ENCODE measurements at regions not wholly inside any gene's neighbourhood (a gene's known extent, or its start where the extent isn't known, plus 50 kb on each side); places are given as distances from the start of the nearest gene placed in this dataset.
"Not testable (repeated sequence)": the region's sequence is repeated elsewhere in the genome, so short reads cannot be mapped to it uniquely, and the experiment has no call there.

DNA sequence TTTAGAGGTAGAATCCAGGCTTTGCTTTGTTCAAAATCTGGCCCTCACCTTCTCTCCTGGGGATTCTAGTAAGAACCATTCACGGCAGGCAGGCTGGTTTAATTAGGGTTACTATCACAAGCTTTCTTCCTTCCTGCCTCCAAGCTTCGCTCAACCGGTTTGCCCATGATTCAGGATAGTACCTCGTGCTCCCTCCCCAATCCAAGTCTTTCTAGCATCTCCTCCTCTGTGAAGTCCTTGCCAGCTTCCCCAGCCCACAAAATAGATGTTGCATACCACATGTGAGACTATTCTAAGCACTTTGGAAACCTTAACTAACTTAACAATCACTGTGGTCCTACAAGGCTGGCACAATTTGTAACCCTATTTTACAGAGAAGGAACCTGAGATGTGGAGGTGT lies 135.1 kb downstream of the SOCS6 start:
- DNase-seq (ENCODE audit: low spot score), result peak; percentile 53

DNA sequence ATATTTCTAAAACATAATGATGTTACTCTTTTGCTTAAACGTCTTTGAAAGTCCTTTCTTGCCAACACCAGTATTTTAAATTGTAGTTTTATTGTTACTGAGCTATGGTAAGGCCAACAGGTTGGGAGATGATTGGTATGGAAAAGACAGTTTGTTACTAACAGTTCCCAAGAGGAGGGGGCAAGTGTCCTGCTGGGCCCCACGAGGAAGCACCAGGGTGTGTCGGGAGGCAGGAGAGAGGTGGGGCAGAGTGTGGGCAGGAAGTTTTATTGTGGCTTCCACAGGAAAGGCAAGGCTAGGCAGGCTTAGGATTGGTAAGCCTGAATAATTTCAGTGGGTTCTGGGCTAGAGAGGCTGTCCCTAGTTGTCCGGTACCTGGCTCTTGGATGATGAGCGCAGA lies 134.3 kb downstream of the SOCS6 start:
- DNase-seq (ENCODE audit: low spot score), result no peak

DNA sequence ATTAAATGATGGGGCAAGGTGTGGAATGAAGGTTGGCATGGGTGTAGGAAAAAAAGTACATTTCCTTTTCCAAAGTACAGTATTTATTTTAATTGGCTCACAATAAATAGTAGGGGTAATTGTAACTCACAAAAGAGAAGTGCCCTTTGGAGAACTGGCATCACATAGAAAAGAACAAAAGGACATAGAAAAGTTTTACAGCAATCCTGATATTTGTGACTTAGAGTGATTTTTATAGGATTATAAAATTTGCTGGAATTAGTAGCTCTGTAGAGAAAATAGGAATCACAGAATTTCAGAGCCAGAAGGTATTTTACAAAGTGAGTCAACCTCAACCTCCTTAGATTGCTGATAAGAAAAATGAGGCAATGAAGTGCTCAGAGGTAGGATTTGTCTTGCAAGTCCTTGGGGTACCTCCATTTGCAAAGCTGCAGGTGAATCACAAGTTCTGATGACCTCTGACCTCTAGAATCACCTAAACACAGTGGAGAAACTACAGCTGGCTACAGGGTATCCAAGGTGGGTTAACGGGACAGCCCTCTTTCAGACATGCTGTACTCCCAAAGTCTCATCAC lies 133.6 kb downstream of the SOCS6 start:
- DNase-seq (ENCODE audit: low spot score), result no peak

DNA sequence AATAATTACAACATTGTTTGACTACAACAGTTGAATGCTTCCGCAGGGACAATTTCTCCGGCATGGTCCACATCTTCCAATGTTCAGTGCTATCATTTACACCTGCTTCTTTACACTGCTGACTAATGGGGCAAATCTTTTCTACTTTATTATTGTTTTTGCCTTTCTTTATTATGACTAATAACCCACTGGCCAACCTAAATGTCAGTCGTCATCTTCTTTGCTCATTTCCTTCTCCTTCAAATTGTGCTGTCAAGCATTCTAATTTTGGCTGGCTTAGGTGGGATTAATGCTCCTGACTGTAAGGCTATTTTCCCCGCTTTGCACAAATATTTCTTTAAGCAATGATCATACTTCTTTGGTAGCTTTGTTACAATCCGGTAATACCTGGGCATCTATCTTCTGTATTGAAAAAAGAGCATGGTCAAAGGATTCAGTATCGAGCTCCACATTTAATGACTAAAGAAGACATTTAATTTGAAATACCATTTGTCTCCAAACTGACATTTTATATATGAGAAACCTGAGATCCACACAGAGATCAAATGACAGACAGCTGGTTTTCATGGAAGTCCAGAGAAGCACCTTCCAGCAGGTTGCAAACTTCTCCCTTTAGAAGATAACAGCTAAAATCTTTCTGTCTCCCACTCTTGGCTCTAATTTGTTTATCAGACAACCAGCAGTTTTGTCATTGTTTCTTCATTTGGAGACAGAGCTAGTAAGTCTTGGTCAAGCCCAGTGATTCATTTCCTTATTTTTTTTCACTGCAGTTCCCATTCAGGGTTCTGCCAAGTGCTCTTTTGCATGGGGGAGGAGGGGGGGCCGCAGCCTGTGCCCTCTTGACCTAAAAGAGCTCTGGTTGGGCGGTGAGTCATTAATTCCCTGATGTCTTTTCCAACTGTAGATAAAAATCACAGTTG lies 132.9 kb downstream of the SOCS6 start:
- peak; percentile 89 for DNase-seq (ENCODE audit: low spot score)

DNA sequence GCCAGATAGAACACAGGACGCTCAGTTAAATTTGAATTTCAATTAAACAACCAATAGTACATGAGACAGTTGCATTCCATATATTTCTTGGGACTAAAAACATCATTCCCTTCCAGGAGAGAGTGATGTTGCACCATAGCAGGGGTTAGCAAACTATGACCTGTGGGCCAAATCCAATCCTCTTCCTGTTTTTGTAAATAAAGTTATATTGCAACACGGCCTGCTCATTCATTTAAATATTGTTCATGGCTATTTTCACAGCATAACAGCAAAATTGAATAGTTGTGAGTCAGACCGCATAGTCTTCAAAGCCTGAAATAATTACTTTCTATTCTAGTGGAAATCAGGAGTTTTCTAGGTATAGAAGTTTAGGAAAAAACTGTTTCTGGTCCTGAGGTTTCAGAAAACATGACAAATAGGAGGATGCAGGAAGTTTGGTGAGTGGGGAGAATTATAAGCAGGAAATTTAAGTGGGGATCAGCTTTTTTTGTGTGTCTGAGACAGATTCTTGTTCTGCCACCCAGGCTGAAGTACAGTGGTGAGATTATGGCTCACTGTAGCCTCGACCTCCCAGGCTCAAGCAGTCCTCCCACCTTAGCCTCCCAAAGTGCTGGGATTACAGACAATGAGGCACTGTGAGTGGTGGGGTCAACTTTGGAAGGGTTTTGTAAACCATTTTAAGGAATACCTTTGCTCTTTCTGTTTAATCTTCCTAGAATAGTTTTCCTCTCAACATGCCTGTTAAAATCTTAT lies 131.5 kb downstream of the SOCS6 start:
- no peak for DNase-seq (ENCODE audit: low spot score)

DNA sequence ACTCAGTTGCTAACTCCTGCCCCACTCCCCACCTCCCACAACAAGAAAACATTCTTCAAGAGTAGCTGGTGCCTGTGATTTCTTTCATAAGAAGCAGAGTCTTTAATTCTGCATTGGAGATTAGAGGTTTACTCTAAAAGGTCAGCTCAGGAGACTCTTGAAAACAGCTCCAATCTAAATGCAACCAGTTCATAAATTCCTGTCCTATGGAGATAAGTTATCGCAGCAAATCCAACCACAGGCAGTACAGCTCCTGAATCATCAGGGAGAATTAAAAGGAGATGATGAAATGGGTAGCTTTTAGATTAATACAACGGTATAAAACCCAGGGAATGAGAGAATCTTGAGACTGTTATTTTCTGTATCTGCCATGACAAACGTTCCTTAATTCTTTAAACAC lies 130.7 kb downstream of the SOCS6 start:
- no peak for DNase-seq (ENCODE audit: low spot score)

DNA sequence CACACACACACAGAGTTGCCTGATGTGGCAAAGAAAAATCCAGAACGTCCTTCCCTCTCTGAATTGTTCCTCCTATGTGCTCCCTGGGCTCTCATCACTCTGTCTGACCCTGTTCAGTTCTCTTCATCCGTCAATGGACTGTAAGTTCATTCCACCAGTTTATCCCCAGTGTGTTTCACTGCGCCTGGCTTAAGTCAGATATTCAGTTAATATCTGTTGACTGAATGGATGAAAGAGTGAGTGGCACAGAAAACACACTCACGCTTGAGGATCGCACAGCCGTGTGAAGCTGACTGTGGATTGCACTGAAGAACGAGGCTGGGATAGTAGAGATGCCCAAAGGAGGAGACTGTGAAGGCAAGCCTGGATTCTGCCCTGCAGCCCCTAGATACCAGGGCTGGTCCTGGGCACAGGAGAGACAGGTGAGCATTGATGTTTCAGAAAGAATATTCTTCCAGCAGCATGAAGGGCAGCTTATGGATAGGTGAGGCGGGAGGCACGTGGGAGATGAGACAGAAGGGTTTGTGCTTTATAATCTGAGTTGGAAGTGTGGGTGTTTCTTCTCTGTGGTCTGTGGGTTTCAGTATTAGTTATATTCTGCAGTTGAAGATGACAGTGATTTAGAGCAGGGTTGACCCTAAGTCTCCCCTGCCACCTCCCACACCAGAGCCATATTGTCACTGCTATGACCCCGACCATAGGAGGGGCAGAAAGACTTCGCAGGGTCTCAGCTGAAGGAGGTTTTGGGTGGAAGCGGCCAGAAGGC lies 129.9 kb downstream of the SOCS6 start:
- no peak for DNase-seq (ENCODE audit: low spot score)

DNA sequence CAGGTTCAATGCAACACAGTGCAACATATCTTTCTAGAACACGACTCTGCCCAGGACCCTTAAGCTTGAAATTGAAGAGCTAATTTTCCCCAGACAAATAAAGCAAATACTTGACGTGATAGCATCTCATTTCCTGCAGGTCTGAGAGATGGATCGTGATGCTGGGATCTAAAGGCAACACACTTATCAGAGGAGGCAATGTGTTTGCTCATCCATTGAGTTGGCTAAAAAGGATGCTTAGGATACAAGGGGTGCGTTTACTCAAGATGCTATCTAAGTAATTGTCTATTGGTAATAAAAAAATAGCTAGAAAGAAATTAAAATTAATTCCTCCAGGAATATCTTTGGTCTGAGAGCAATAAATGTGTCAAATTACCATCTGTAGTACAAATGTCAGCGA lies 129.0 kb downstream of the SOCS6 start:
- no peak for DNase-seq (ENCODE audit: low spot score)

DNA sequence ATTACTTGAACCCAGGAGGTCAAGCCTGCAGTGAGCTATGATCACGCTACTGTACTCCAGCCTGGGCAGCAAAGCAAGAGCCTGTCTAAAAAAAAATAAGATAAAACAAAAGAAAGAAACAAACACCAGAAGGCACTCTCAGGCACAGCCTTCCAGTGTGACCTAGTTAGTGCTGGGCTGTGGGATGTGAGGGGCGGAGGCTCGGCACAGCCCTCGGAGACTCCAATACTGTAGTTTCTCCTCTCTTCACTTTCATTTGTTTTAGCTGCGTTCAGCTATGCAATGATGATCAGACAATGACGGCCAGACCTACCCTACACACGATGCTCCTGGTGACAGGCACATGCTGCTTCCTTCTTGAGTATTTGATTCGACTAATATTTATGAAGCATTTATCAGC lies 127.7 kb downstream of the SOCS6 start:
- no peak for DNase-seq (ENCODE audit: low spot score)

DNA sequence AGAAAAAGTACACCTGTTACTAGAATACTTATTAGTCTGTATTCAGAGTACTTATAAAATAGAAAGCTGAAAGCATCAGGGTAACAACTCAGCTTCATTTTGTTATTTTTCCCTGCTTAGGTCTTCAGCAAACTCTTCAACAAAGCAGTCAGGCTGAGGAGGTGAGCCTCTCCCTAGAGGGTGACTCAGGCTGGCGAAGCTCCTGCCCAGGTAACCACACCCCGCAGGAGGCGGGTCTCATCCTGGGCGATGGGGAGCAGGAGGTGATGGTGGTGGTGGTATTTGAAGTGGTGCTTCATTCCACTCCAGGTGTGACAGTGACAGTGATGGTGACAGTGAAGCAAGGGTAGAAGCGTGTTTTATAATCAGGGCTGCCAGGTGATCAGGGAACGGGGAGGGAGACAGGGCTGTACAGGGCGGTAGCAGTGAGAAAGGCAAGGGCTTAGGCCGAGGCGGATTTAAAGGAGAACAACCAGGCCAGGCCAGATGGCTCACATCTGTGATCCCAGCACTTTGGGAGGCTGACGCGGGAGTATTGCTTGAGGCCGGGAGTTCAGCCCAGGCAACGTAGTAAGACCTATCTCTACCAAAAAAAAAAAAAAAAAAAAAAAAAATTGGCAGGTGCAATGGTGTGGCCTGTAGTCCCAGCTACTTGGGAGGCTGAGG lies 127.1 kb downstream of the SOCS6 start:
- no peak for DNase-seq (ENCODE audit: low spot score)

DNA sequence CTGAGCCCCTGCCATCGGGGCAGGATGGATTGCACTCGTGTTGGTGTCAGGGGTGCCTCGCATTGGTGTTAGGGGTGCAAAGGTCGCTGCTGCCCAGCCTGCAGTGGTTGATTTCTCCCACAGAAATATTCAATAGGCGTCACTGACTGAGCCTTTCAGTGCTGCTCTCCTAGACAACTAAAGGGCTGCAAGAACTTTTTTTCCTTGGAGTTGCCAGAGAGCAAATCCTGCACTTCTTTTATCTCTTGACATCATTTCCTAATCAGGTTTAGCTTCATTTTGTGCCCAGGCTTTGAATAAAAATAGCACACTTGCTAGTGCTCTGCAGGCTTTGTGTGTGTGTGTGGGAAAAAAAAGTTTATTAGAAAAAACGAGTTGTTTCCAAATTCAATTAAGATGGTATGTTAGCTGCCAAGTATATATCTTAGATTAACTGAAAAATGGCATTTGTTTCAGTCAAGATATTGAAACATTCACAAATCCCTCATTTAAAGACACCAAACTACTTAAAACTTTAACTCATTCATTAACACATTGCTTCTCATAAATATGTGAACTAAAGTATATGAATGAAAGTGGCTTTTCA lies 125.6 kb downstream of the SOCS6 start:
- DNase-seq (ENCODE audit: low spot score), result no peak

DNA sequence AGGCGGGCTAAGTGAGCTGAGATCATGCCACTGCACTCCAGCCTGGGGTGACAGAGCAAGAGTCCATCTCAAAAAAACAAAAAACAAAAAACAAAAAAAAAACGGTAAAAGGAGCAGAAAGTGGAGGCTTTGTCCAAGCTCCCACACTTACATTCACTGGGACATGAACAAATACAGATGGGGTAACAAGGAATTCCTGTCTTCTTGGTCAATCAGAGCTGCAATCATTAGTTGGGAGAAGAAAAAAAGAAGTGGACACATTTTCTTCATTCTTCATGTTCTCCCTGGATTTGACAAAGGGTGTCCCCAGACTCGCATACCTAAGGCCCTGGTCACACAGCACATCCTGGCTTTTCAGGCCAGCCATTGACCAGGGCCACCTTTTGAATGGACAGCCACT lies 124.6 kb downstream of the SOCS6 start:
- no peak for DNase-seq (ENCODE audit: low spot score)

DNA sequence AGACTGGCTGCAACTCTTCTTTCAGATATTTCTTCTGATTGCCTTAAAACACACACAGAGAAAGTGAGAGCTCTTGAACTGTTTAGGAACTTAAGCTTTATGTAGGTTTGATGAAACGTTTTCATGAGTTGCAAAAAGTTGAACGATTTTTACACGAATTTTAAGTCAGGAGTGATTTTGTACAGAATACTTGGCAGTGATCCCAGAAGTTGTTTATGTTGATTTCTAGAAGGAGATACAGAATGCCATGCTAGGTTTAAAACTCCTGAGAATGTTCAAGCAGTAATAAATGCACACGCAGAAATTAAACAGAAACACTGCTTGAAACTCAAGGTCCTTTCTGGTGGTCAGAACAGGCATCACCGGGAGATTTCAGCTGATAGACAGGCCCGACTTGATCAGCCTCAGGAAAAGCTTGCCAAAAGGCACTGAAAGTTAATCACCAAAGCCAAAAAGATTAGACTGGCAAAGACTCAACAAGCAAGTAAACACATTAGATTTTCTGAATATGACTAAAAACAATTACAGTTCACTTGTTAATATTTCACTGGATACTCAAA lies 123.1 kb downstream of the SOCS6 start:
- DNase-seq (ENCODE audit: low spot score), result no peak

DNA sequence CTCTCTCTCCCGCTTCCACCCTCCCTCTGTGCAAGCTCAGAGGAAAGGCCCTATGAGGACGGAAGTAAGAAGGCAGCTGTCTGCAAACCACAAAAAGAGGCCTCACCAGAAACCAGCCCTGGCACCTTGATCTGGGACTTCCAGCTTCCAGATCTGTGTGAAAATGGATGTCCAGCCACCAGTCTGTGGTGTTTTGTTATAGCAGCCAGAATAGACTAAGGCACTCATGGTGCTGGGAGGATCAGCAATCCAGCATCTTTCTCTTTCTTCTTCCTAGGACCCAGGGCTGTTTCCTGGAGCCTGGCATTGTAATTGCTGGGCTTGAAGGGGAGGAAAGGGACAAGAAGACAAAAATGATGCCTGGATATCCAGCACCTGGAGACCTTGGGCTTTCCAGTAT lies 122.5 kb downstream of the SOCS6 start:
- DNase-seq (ENCODE audit: low spot score), result no peak

DNA sequence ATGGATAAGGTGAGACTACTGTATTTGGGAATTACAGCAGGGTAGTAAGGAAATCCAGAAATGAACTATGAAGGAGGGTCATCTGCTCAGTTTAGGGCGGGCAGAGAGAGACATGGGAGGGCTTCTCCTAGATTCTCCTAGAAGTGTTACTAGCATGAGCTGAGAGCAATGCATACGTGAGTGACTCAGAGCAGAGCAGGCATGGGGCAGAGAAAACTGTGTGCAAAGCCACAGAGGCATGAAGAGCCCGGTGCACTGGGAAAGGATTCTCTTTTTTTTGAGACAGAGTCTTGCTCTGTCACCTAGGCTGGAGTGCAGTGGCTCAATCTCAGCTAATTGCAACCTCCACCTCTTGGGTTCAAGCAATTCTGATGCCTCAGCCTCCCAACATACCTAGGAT lies 116.2 kb downstream of the SOCS6 start:
- DNase-seq (ENCODE audit: low spot score), result no peak

DNA sequence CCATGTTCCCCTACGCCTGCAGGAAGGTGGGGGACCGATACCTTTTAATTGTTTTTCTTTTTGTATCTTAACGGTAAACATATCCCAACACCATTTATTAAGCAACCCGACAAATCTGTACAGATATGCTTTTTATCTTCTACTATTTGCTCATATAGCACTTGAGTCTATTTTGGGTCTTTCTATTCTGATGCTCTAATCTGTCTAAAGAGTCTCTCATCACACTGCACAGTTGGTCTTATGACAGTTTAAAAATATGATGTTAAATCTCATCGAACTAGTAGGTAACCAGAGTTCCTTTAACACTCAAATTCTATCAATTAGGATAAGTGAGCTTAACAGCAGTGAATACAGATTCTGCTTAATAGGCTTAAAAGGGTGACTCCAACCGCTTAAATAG lies 111.6 kb downstream of the SOCS6 start:
- DNase-seq (ENCODE audit: low spot score), result no peak

DNA sequence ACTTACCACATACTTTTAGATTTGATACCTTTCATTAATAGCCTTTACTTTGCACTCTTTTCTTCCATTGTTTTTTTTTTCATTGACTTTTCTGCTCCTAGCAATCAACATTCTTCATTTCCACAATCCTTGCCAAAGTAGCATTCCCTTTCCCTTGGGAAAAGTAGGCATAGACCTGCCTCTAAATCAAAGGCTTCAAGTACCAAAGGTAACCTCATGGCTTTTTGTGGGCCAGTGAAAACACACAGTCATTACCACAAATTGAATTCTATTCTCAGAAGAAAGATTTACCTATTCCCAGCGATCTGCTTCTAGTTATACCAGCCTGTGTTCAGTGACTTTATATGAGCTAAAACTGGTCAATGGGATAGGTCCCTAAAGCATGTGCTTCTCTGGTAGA lies 109.2 kb downstream of the SOCS6 start:
- no peak for DNase-seq (ENCODE audit: low spot score)

DNA sequence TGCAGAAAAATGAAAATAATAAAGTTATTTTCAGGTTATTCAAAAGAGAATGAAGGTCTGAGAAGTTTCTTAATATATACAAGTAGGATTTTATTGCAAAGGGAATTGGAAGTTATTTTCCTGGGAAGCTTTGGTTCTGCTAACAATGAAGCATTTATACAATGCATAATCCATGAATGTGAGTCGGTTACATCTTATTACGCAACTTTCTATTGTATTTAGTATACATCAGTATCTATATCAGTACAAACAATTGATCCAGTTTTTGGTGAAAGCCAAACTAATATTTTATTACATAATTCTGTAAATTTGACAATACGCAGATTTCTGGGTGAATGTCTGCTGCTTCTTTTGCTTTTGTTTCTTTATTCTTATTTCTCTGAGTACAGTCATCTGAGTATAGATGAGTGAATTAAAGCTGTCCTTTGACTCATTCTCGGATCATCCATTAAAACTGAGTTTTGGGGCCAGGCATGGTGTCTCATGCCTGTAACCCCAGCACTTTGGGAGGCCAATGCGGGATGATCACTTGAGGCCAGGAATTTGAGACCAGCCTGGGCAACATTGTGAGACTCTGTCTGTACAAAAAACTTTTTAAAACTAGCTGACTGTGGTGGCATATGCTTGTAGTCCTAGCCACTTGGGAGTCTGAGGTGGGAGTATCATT lies 108.5 kb downstream of the SOCS6 start:
- no peak for DNase-seq (ENCODE audit: low spot score)

DNA sequence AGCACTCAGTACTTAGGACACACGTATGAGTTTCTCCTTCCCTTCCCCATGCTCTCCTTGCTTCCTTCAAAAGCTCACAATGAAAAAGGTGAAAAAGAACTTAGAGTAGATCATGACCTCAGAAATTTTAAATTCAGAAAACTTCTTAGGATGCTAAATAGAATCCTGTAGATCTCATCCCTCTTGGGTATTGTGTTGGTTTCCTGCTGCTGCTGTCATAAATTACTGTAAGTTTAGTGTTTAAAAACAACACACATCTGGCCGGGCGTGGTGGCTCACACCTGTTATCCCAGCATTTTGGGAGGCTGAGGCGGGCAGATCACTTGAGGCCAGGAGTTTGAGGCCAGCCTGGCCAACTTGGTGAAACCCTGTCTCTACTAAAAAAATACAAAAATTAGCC lies 106.9 kb downstream of the SOCS6 start:
- not testable (repeated sequence) for DNase-seq (ENCODE audit: low spot score)

DNA sequence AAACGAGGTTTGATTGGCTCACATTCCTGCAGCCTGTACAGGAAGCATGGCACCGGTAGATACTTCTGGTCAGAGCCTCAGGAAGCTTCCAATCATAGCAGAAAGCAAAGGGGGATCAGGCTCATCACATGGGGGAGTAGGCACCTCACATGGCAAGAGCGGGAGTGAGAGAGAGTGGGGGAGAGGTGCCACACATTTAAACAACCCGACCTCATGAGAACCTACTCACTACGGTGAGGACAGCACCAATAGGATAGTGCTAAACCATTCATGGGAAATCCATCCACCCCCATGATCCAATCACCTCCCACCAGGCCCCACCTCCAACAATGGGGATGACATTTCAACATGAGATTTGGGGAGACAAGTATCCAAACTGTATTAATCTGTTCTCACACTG lies 105.8 kb downstream of the SOCS6 start:
- DNase-seq (ENCODE audit: low spot score), result no peak
